K562 (cell line): ENCODE measurements at regions not wholly inside any gene's neighbourhood (a gene's known extent, or its start where the extent isn't known, plus 50 kb on each side); places are given as distances from the start of the nearest gene placed in this dataset.

Source experiments
- ATAC-seq: fragments of 200-7000 bp; cut with Tn5 transposase; 3 replicates; pipeline ENCODE4 v1.9.1; 2020; ENCODE audit warnings: moderate library complexity
- BruUV-seq: library from RNA; stranded (reverse); fragments of 400-500 nt; replicated peaks from 2 replicates; lab custom pipeline; 2021; lab: Mats Ljungman, UMichigan
- CTCF ChIA-PET: fragments of 300-600 bp; formaldehyde crosslinking; extraction: SDS; loops from one replicate; lab custom pipeline; 2021; ENCODE audit warnings: low intra/inter-chr PET ratio; lab: Yijun Ruan, JAX
- POLR2A ChIA-PET: fragments of 300-600, 350-650 bp; sonication (Branson Sonifier 250); formaldehyde crosslinking; extraction: SDS; loops from one replicate; lab custom pipeline; 2021; ENCODE audit warnings: antibody characterized with exemption, inconsistent platforms; lab: Yijun Ruan, JAX
- DNase-seq, 4 experiments: peaks; one replicate each; pipeline versions ENCODE4 v3.0.0 to v3.0.0-alpha.2; 2011 to 2018; ENCODE audit warnings: low spot score in 3 of 4, mixed read lengths in 3 of 4; ENCODE audit errors: extremely low read depth in 1 of 4
- FAIRE-seq: peaks from 2 replicates; lab custom pipeline; 2011; peaks lifted over from hg19 to GRCh38; lab: Jason Lieb, UNC
- H2AFZ ChIP-seq: 2 replicates; pipeline ENCODE4 v1.6.0; 2011; ENCODE audit warnings: low read depth, low read length, control low read depth, inconsistent platforms
- H3K27ac ChIP-seq: fragments of 200-600 bp; 3 replicates; pipeline ENCODE4 v1.8.0; 2011; ENCODE audit warnings: low read depth, mild to moderate bottlenecking, control low read depth, inconsistent platforms, low read length, moderate library complexity, mixed read lengths; ENCODE audit errors: extremely low read depth
- H3K27me3 ChIP-seq, 2 experiments: fragments of 300-600 bp in 1 of 2; 2 replicates in 1 of 2; 3 replicates in 1 of 2; pipeline versions ENCODE4 v1.6.0 to v1.8.0; 2011; ENCODE audit warnings: inconsistent platforms in 2 of 2, low read length in 2 of 2, mild to moderate bottlenecking in 1 of 2, mixed read lengths in 1 of 2, moderate library complexity in 1 of 2; ENCODE audit not compliant: control insufficient read depth in 2 of 2, insufficient read depth in 2 of 2
- H3K36me3 ChIP-seq: fragments of 300-600 bp; 3 replicates; pipeline ENCODE4 v1.8.0; 2011; ENCODE audit warnings: mild to moderate bottlenecking, low read length, inconsistent platforms; ENCODE audit not compliant: control insufficient read depth, insufficient read depth
- H3K4me1 ChIP-seq, 2 experiments: fragments of 200-600 bp in 1 of 2; replicated peaks in 1 of 2; 2 replicates in 1 of 2; 3 replicates in 1 of 2; pipeline versions ENCODE4 v1.5.1 to v1.8.0; 2011; ENCODE audit warnings: inconsistent platforms in 2 of 2, low read length in 2 of 2, mild to moderate bottlenecking in 1 of 2, mixed read lengths in 1 of 2, moderate library complexity in 1 of 2; ENCODE audit not compliant: control insufficient read depth in 2 of 2, insufficient read depth in 2 of 2
- H3K4me2 ChIP-seq: 2 replicates; pipeline ENCODE4 v1.6.1; 2011; ENCODE audit warnings: low read length, control low read depth, inconsistent platforms, mixed read lengths; ENCODE audit not compliant: insufficient read depth
- H3K4me3 ChIP-seq: fragments of 200-600 bp; sonication (generic), shearing (Covaris generic); 2 replicates; pipeline ENCODE4 v1.5.1; 2016; ENCODE audit warnings: control low read depth, inconsistent platforms
- H3K79me2 ChIP-seq: fragments of 200-600 bp; 3 replicates; pipeline ENCODE4 v1.8.0; 2011; ENCODE audit warnings: low read length, inconsistent platforms; ENCODE audit not compliant: control insufficient read depth, insufficient read depth
- H3K9ac ChIP-seq, 2 experiments: 2 replicates each; pipeline versions ENCODE4 v1.6.0 to v1.6.1; 2011; ENCODE audit warnings: low read depth in 2 of 2, low read length in 2 of 2, control low read depth in 1 of 2, inconsistent platforms in 1 of 2, mild to moderate bottlenecking in 1 of 2, mixed read lengths in 1 of 2; ENCODE audit not compliant: insufficient read depth in 1 of 2
- H3K9me1 ChIP-seq: one replicate; pipeline ENCODE4 v1.6.0; 2011; ENCODE audit warnings: inconsistent platforms, mild to moderate bottlenecking, low read length, moderate library complexity; ENCODE audit not compliant: control insufficient read depth, insufficient read depth
- H3K9me3 ChIP-seq: replicated peaks from 2 replicates; pipeline ENCODE4 v1.5.1; 2011; ENCODE audit warnings: low read depth, low read length, inconsistent platforms; ENCODE audit not compliant: control insufficient read depth, insufficient read depth
- H4K20me1 ChIP-seq: replicated peaks from 2 replicates; pipeline ENCODE4 v1.6.1; 2011; ENCODE audit warnings: low read length, inconsistent platforms, mixed read lengths; ENCODE audit not compliant: control insufficient read depth, insufficient read depth
- DDX20 ChIP-seq: fragments of 450-650 bp; IDR thresholded peaks from 2 replicates; pipeline ENCODE4 v1.6.1; 2016; ENCODE audit warnings: missing genetic modification characterization, low read depth, mild to moderate bottlenecking, missing compliant biosample characterization, moderate library complexity
- ETV5 ChIP-seq: sonication (generic); formaldehyde crosslinking; IDR thresholded peaks from 2 replicates; pipeline ENCODE4 v1.4.0; 2020; ENCODE audit warnings: low read depth, mild to moderate bottlenecking, missing genetic modification reagents
- GABPB1 ChIP-seq: sonication (generic); formaldehyde crosslinking; IDR thresholded peaks from 2 replicates; pipeline ENCODE4 v1.8.0; 2022; ENCODE audit warnings: mild to moderate bottlenecking, missing genetic modification reagents
- KHSRP ChIP-seq: fragments of 450-650 bp; IDR thresholded peaks from 2 replicates; pipeline ENCODE4 v1.6.1; 2017
- MGA ChIP-seq: fragments of 450-650 bp; IDR thresholded peaks from 2 replicates; pipeline ENCODE4 v1.6.1; 2016; ENCODE audit warnings: mild to moderate bottlenecking, moderate library complexity
- NR2C1 ChIP-seq, 2 experiments: fragments of 450-650 bp; IDR thresholded peaks; 2 replicates each; pipeline ENCODE4 v1.6.1; 2017; ENCODE audit warnings: mild to moderate bottlenecking in 2 of 2, antibody characterized with exemption in 1 of 2, inconsistent platforms in 1 of 2, missing compliant biosample characterization in 1 of 2, missing genetic modification characterization in 1 of 2
- POLR2AphosphoS2 ChIP-seq: IDR thresholded peaks from 2 replicates; pipeline ENCODE4 v1.6.1; 2012; ENCODE audit warnings: low read length, improper control_type of control experiment
- WGBS: fragments of 100-300 bp; shearing (Covaris generic); methylation state at CpG from one replicate; pipeline ENCODE4 v1.1.6; 2016; ENCODE audit warnings: low coverage, mixed read lengths; ENCODE audit not compliant: insufficient coverage; ENCODE audit errors: missing lambda C conversion rate; 5-methylcytosine and 5-hydroxymethylcytosine counted together
- in situ Hi-C: fragments of 300-500 bp; cut with MboI; formaldehyde crosslinking; loops from 4 replicates; pipeline ENCODE4 v1.15.0; 2018; ENCODE audit warnings: inconsistent platforms, mixed read lengths
- intact Hi-C: fragments of 100-400 bp; cut with micrococcal nuclease; formaldehyde crosslinking; loops from 2 replicates; pipeline ENCODE4 v1.14.2; 2022
- TF ChIP-seq, protein P1 (sequence below): sonication (generic); formaldehyde crosslinking; IDR thresholded peaks from 2 replicates; pipeline ENCODE4 v1.9.0; 2022; ENCODE audit warnings: mild to moderate bottlenecking, missing genetic modification reagents

DNA sequence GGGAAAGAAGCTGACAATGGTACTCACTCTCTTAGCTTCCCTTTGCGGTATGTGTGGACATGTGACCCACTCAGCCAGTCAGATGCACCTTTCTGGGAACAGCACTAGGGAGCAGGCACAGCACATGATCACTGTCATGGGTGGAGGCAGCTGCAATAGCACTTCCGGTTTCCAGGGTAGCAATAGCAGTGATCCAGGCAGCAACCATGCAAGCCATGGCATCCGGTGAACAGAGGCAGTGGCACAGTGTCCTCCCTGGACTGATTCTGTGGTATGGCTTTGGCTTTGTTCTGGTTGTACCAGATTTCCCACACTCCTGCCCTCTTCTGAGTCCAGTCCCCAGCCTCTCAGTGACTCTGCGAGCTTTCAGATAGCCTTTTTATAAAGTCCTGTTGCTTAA, 86.8 kb upstream of the NAMPT start:
- DNase-seq: peak in 2 of 4 experiments; percentile 28 to 47
- in situ Hi-C loops (loop anchor here (5.0 kb wide), 1 partner anchor 194 kb away; no protein-coding TSS in a partner anchor), intact Hi-C loops (loop anchor here (1.0 to 5.0 kb wide), 2 partner anchors 91 to 366 kb away; no protein-coding TSS in a partner anchor)
- no peak overlapping the region for H3K4me3 ChIP-seq
- H3K27ac ChIP-seq: no peak overlapping the region
- no peak overlapping the region; the same call in 1 of the 2 replicates for H3K4me2 ChIP-seq
- peak overlapping the region; percentile 60 for H2AFZ ChIP-seq
- H3K4me1 ChIP-seq: peaks cover 0 to 9% of the 10 kb centered on the region in 2 experiments; a peak in 4 of 5 replicates
- no peaks in the 10 kb centered on the region for H3K27me3 ChIP-seq
- WGBS: 49% methylated on average over 4 of the region's 4 CpGs
- H3K79me2 ChIP-seq: no peaks in the 10 kb centered on the region
- POLR2A ChIA-PET: interaction anchor here (0.8 to 0.9 kb wide), 2 partner anchors 22 to 488 kb away, joined by 3 read pairs; no protein-coding TSS in a partner anchor
- no peak for FAIRE-seq
- H3K9me1 ChIP-seq: no peaks in the 10 kb centered on the region
- H3K36me3 ChIP-seq: no peaks in the 10 kb centered on the region
- no TSS peak for BruUV-seq
- H3K9ac ChIP-seq: no peak overlapping the region
- peak; percentile 73 for ATAC-seq
- no peaks in the 10 kb centered on the region for H3K9me3 ChIP-seq
- H4K20me1 ChIP-seq: no peaks in the 10 kb centered on the region
- CTCF ChIA-PET: no interaction called here
- TF ChIP-seq DDX20 (tag): no peak
- peak; percentile 80 for TF ChIP-seq GABPB1 (CRISPR knock-in tag)
- no peak for TF ChIP-seq POLR2AphosphoS2
- TF ChIP-seq KHSRP: no peak
- TF ChIP-seq NR2C1 (IDR thresholded peaks at IDR 0.05): no peak
- TF ChIP-seq NR2C1 (tag; IDR thresholded peaks at IDR 0.05): peak; percentile 24; the same call in 1 of the 2 replicates
- TF ChIP-seq, protein P1, sequence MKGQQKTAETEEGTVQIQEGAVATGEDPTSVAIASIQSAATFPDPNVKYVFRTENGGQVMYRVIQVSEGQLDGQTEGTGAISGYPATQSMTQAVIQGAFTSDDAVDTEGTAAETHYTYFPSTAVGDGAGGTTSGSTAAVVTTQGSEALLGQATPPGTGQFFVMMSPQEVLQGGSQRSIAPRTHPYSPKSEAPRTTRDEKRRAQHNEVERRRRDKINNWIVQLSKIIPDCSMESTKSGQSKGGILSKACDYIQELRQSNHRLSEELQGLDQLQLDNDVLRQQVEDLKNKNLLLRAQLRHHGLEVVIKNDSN: peak; percentile 90
- 0 out of 2 replicates have a peak, but pooled peaks have one; percentile 40 for TF ChIP-seq MGA
- 0 out of 2 replicates have a peak, but pooled peaks have one; percentile 27 for TF ChIP-seq ETV5
